HG03460 (cell line): ENCODE measurements at regions not wholly inside any gene's neighbourhood (a gene's known extent, or its start where the extent isn't known, plus 50 kb on each side); places are given as distances from the start of the nearest gene placed in this dataset.
"Not testable (repeated sequence)": the region's sequence is repeated elsewhere in the genome, so short reads cannot be mapped to it uniquely, and the experiment has no call there.

Experiments used
- ATAC-seq: cut with Tn5 transposase; IDR thresholded peaks from one replicate; pipeline ENCODE4 v1.9.1; 2021; ENCODE audit not compliant: unreplicated experiment

- ATAC-seq: no peak
These were observed 350.5 kb upstream of the DAB2 start for GRCh38 chr5:39775086-39775796.

- no peak for ATAC-seq
These were observed 349.8 kb upstream of the DAB2 start for GRCh38 chr5:39774605-39775004.

- ATAC-seq: no peak
These were observed 347.5 kb upstream of the DAB2 start for GRCh38 chr5:39772307-39772706.

- no peak for ATAC-seq
These were observed 343.1 kb upstream of the DAB2 start for GRCh38 chr5:39767916-39768315.

GRCh38 chr5:39765366-39765765, 340.6 kb upstream of the DAB2 start:
- ATAC-seq: no peak

- no peak for ATAC-seq
These were observed 338.0 kb upstream of the DAB2 start for GRCh38 chr5:39762761-39763160.

- no peak for ATAC-seq
These were observed 336.6 kb upstream of the DAB2 start for GRCh38 chr5:39761199-39761950.

GRCh38 chr5:39760385-39761198, 335.8 kb upstream of the DAB2 start:
- ATAC-seq: no peak

GRCh38 chr5:39759701-39760100, 334.9 kb upstream of the DAB2 start:
- ATAC-seq: no peak

- no peak for ATAC-seq
These were observed 333.6 kb upstream of the DAB2 start for GRCh38 chr5:39758426-39758825.

- no peak for ATAC-seq
These were observed 332.4 kb upstream of the DAB2 start for GRCh38 chr5:39757131-39757530.

GRCh38 chr5:39755986-39756385, 331.2 kb upstream of the DAB2 start:
- ATAC-seq: no peak

GRCh38 chr5:39755452-39755851, 330.7 kb upstream of the DAB2 start:
- ATAC-seq: no peak

GRCh38 chr5:39753747-39754146, 329.0 kb upstream of the DAB2 start:
- ATAC-seq: not testable (repeated sequence)

GRCh38 chr5:39750661-39751060, 325.9 kb upstream of the DAB2 start:
- no peak for ATAC-seq

GRCh38 chr5:39742916-39743315, 318.1 kb upstream of the DAB2 start:
- ATAC-seq: no peak

GRCh38 chr5:39740404-39740803, 315.6 kb upstream of the DAB2 start:
- no peak for ATAC-seq

- ATAC-seq: no peak
These were observed 307.4 kb upstream of the DAB2 start for GRCh38 chr5:39732166-39732565.

GRCh38 chr5:39730699-39731098, 305.9 kb upstream of the DAB2 start:
- ATAC-seq: no peak

GRCh38 chr5:39730006-39730405, 305.2 kb upstream of the DAB2 start:
- no peak for ATAC-seq

GRCh38 chr5:39726467-39726866, 301.7 kb upstream of the DAB2 start:
- no peak for ATAC-seq

- ATAC-seq: no peak
These were observed 296.6 kb upstream of the DAB2 start for GRCh38 chr5:39721394-39721793.
